OCI-LY3 (cell line): ENCODE measurements at regions not wholly inside any gene's neighbourhood (a gene's known extent, or its start where the extent isn't known, plus 50 kb on each side); places are given as distances from the start of the nearest gene placed in this dataset.

Experiments used
- H2AFZ ChIP-seq: fragments of 200-600, 300-600 bp; shearing (Covaris generic); 2 replicates; pipeline ENCODE4 v1.6.0; 2014; ENCODE audit warnings: antibody characterized with exemption, low read depth, low read length
- H3K27ac ChIP-seq: fragments of 200-600, 300-600 bp; sonication (generic); 2 replicates; pipeline ENCODE4 v1.5.1; 2014; ENCODE audit warnings: mild to moderate bottlenecking, low read length, moderate library complexity, mixed read lengths
- H3K27me3 ChIP-seq: fragments of 200-600, 300-600 bp; sonication (generic); 2 replicates; pipeline ENCODE4 v1.6.1; 2014; ENCODE audit warnings: low read depth, low read length, mixed read lengths
- H3K36me3 ChIP-seq: fragments of 200-600, 300-600 bp; sonication (generic); replicated peaks from 2 replicates; pipeline ENCODE3; 2014; ENCODE audit warnings: low read depth, low read length, mixed read lengths
- H3K4me1 ChIP-seq: fragments of 300-600, 200-600 bp; sonication (generic); 2 replicates; pipeline ENCODE4 v1.6.1; 2014; ENCODE audit warnings: low read length, mixed read lengths
- H3K4me2 ChIP-seq: fragments of 200-600, 300-600 bp; sonication (generic); 2 replicates; pipeline ENCODE4 v1.6.1; 2014; ENCODE audit warnings: low read length, mixed read lengths
- H3K4me3 ChIP-seq: fragments of 300-600, 200-600 bp; sonication (generic); 2 replicates; pipeline ENCODE4 v1.5.1; 2014; ENCODE audit warnings: antibody characterized with exemption, mild to moderate bottlenecking, low read length, moderate library complexity
- H3K79me2 ChIP-seq: fragments of 300-600, 200-600 bp; shearing (Covaris generic); 2 replicates; pipeline ENCODE4 v1.6.1; 2014; ENCODE audit warnings: mild to moderate bottlenecking, low read length, mixed read lengths
- H3K9ac ChIP-seq: fragments of 300-600, 200-600 bp; shearing (Covaris generic); 2 replicates; pipeline ENCODE4 v1.6.0; 2014; ENCODE audit warnings: mild to moderate bottlenecking, low read length, moderate library complexity
- H3K9me3 ChIP-seq: fragments of 200-600, 300-600 bp; shearing (Covaris generic); 2 replicates; pipeline ENCODE4 v1.6.1; 2014; ENCODE audit warnings: low read length, mixed read lengths; ENCODE audit not compliant: insufficient read depth
- H4K20me1 ChIP-seq: fragments of 200-600, 300-600 bp; sonication (generic); 2 replicates; pipeline ENCODE4 v1.6.1; 2016; ENCODE audit warnings: low read length, mixed read lengths; ENCODE audit not compliant: insufficient read depth
- CTCF ChIP-seq: fragments of 200-600, 300-600 bp; sonication (generic); IDR thresholded peaks from 2 replicates; pipeline ENCODE4 v1.5.1; 2014; ENCODE audit warnings: antibody characterized with exemption, low read length, low read depth
- EZH2phosphoT487 ChIP-seq: fragments of 200-600 bp; shearing (Covaris generic); IDR thresholded peaks from 2 replicates; pipeline ENCODE4 v1.6.1; 2018; ENCODE audit warnings: antibody characterized with exemption, mixed run types, low read depth

- no peaks in the 10 kb centered on the region for H3K36me3 ChIP-seq
- H3K27me3 ChIP-seq, result no peaks in the 10 kb centered on the region
- H4K20me1 ChIP-seq, result no peaks in the 10 kb centered on the region
- no peak for TF ChIP-seq EZH2phosphoT487
- TF ChIP-seq CTCF, result no peak
- no peaks in the 10 kb centered on the region for H3K4me1 ChIP-seq
- H3K9ac ChIP-seq, result no peak overlapping the region
- no peak overlapping the region for H3K4me3 ChIP-seq
- H2AFZ ChIP-seq, result no peak overlapping the region
- H3K9me3 ChIP-seq, result no peaks in the 10 kb centered on the region
- H3K4me2 ChIP-seq, result no peak overlapping the region
- H3K79me2 ChIP-seq, result no peaks in the 10 kb centered on the region
- H3K27ac ChIP-seq, result no peak overlapping the region
Measured at GRCh38 chr14:27587103-27587502, 989.3 kb upstream of the NOVA1 start.

- no peaks in the 10 kb centered on the region for H3K9me3 ChIP-seq
- no peaks in the 10 kb centered on the region for H4K20me1 ChIP-seq
- H3K27me3 ChIP-seq, result no peaks in the 10 kb centered on the region
- H3K36me3 ChIP-seq, result no peaks in the 10 kb centered on the region
- no peak for TF ChIP-seq EZH2phosphoT487
- TF ChIP-seq CTCF, result no peak
- peak overlapping the region; percentile 19; the same call in 1 of the 2 replicates for H2AFZ ChIP-seq
- H3K27ac ChIP-seq, result no peak overlapping the region
- H3K4me1 ChIP-seq, result no peaks in the 10 kb centered on the region
- H3K79me2 ChIP-seq, result no peaks in the 10 kb centered on the region
- H3K4me2 ChIP-seq, result peak overlapping the region; percentile 16; the same call in 1 of the 2 replicates
- H3K4me3 ChIP-seq, result no peak overlapping the region
- no peak overlapping the region for H3K9ac ChIP-seq
Measured at GRCh38 chr14:27605282-27605681, 1007.4 kb upstream of the NOVA1 start.

GRCh38 chr14:27608377-27608776 is 1010.5 kb upstream of the NOVA1 start:
- Histone ChIP-seq H3K4me3 (no peak overlapping the region), H2AFZ (no peak overlapping the region), H3K79me2 (no peaks in the 10 kb centered on the region), H3K27me3 (no peaks in the 10 kb centered on the region), H3K9me3 (no peaks in the 10 kb centered on the region), H3K9ac (no peak overlapping the region), H3K36me3 (no peaks in the 10 kb centered on the region), H3K27ac (no peak overlapping the region), H4K20me1 (no peaks in the 10 kb centered on the region), H3K4me1 (no peaks in the 10 kb centered on the region), H3K4me2 (no peak overlapping the region)
- TF ChIP-seq CTCF (peak; percentile 10; the same call in 1 of the 2 replicates), EZH2phosphoT487 (no peak)

GRCh38 chr14:27612121-27612520 is 1014.3 kb upstream of the NOVA1 start:
- Histone ChIP-seq H3K4me2 (no peak overlapping the region), H2AFZ (no peak overlapping the region), H3K27me3 (no peaks in the 10 kb centered on the region), H3K9ac (no peak overlapping the region), H3K36me3 (no peaks in the 10 kb centered on the region), H4K20me1 (no peaks in the 10 kb centered on the region), H3K4me1 (no peaks in the 10 kb centered on the region), H3K27ac (no peak overlapping the region), H3K9me3 (no peaks in the 10 kb centered on the region), H3K4me3 (no peak overlapping the region), H3K79me2 (no peaks in the 10 kb centered on the region)
- TF ChIP-seq EZH2phosphoT487 (no peak), CTCF (no peak)
